Adrenal gland (tissue), 5 donors: ENCODE measurements at regions not wholly inside any gene's neighbourhood (a gene's known extent, or its start where the extent isn't known, plus 50 kb on each side); places are given as distances from the start of the nearest gene placed in this dataset.

ENCODE experiments used
- POLR2A ChIP-seq, 2 donors: fragments of 450-650 bp; IDR thresholded peaks; one replicate each; pipeline ENCODE4 v1.6.1; 2017; ENCODE audit warnings: antibody characterized with exemption in 2 of 2, mild to moderate bottlenecking in 2 of 2, moderate library complexity in 1 of 2
- TF ChIP-seq, protein P1 (sequence below), 6 experiments: fragments of 450-650 bp in 4 of 6; fragments of 200-600 bp in 2 of 6; sonication (generic) in 1 of 6; IDR thresholded peaks; 1 replicate in 5 of 6; 2 replicates in 1 of 6; pipeline versions ENCODE4 v1.5.1 to v1.8.0; 2016 to 2021; ENCODE audit warnings: antibody characterized with exemption in 6 of 6, mild to moderate bottlenecking in 2 of 6, moderate library complexity in 1 of 6
- donor health status: DM: no; HTN: no; CAD: no.

DNA sequence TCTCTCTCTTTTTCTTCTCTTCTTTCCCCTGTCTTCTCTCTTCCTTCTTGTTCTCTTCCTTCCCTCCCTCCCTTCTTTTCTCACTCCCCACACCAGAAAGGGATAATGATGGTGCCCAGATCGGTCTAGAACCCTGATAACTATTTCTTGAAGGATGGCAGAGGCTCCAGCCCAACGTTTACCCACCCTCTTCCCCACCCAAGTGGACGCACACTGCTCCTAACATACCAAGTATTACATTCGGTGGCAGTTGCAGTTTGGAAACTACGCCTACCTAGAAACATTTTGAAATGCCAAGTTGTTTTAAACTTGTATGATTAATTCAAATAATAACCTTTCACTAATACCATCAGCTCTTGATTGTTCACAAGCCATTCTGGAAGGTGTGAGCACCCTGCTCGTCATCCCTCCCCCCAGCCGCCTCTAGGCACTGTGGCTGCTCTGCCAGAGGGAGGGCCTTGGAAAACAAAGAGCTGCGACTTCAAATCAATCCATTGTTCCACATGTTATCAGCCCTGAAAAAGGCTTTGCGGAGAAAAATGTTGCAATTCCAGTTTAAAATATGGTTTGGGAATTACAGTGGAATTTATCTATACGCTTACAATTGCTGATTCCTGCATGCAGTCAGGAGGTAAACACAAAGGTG, 1017.5 kb upstream of the TENM3 start:
- TF ChIP-seq, protein P1, sequence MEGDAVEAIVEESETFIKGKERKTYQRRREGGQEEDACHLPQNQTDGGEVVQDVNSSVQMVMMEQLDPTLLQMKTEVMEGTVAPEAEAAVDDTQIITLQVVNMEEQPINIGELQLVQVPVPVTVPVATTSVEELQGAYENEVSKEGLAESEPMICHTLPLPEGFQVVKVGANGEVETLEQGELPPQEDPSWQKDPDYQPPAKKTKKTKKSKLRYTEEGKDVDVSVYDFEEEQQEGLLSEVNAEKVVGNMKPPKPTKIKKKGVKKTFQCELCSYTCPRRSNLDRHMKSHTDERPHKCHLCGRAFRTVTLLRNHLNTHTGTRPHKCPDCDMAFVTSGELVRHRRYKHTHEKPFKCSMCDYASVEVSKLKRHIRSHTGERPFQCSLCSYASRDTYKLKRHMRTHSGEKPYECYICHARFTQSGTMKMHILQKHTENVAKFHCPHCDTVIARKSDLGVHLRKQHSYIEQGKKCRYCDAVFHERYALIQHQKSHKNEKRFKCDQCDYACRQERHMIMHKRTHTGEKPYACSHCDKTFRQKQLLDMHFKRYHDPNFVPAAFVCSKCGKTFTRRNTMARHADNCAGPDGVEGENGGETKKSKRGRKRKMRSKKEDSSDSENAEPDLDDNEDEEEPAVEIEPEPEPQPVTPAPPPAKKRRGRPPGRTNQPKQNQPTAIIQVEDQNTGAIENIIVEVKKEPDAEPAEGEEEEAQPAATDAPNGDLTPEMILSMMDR (IDR thresholded peaks at IDR 0.05), result no peak
- no peak for TF ChIP-seq POLR2A (IDR thresholded peaks at IDR 0.05)
